ENCODE measurements at regions not wholly inside any gene's neighbourhood (a gene's known extent, or its start where the extent isn't known, plus 50 kb on each side); places are given as distances from the start of the nearest gene placed in this dataset.

GRCh38 chr15:25987638-25988037 lies 124.5 kb upstream of the ATP10A start:
- TF ChIP-seq, protein P1, sequence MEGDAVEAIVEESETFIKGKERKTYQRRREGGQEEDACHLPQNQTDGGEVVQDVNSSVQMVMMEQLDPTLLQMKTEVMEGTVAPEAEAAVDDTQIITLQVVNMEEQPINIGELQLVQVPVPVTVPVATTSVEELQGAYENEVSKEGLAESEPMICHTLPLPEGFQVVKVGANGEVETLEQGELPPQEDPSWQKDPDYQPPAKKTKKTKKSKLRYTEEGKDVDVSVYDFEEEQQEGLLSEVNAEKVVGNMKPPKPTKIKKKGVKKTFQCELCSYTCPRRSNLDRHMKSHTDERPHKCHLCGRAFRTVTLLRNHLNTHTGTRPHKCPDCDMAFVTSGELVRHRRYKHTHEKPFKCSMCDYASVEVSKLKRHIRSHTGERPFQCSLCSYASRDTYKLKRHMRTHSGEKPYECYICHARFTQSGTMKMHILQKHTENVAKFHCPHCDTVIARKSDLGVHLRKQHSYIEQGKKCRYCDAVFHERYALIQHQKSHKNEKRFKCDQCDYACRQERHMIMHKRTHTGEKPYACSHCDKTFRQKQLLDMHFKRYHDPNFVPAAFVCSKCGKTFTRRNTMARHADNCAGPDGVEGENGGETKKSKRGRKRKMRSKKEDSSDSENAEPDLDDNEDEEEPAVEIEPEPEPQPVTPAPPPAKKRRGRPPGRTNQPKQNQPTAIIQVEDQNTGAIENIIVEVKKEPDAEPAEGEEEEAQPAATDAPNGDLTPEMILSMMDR (IDR thresholded peaks at IDR 0.05; ENCODE audit: low read depth, low read length), result no peak
- no peak for TF ChIP-seq EZH2phosphoT487 (IDR thresholded peaks at IDR 0.05; ENCODE audit: low read depth)

Data from OCI-LY3 (cell line).